NK-92 (cell line): ENCODE measurements at regions not wholly inside any gene's neighbourhood (a gene's known extent, or its start where the extent isn't known, plus 50 kb on each side); places are given as distances from the start of the nearest gene placed in this dataset.
"Not testable (repeated sequence)": the region's sequence is repeated elsewhere in the genome, so short reads cannot be mapped to it uniquely, and the experiment has no call there.

Experiments
- DNase-seq: peaks from one replicate; lab custom pipeline; 2025; ENCODE audit not compliant: unreplicated experiment; lab: John Stamatoyannopoulos, UW

DNA sequence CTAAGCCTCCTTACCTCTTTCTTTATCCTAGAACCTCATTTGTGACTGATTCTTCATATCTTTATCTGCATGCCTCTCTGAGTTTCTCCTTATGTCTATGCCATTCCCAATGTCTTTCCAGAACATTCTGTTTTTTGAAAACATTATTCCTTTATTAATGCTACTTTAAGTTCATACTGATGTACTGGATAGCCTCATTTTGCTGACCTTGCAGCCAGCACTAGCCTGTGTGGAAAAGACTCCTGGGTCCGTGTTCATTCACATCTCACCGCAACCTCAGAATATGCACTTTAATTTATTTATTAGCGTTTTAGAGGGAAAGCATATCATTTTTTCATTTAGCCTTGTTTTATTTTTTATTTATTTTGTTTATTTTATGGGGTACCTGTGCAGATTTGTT, 208.1 kb upstream of the NPVF start:
- no peak for DNase-seq

DNA sequence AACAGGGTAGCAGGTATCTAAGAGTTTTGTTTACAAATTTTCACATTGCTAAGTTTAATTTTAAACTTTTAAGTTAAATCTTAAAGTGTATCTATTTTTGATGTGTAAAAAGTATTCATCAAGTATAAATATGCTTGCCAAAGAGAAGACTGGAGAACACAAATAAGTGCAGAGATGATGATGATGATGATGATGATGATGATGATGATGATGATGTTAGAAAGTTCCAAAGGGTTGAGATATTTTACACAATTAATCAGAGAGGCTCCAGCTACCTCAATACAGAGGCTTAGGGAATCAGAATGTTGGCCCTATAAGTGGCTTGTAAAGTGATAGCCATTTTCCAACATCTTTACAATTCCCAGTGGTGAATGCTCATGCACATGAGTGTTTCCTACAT, 209.0 kb upstream of the NPVF start:
- no peak for DNase-seq

DNA sequence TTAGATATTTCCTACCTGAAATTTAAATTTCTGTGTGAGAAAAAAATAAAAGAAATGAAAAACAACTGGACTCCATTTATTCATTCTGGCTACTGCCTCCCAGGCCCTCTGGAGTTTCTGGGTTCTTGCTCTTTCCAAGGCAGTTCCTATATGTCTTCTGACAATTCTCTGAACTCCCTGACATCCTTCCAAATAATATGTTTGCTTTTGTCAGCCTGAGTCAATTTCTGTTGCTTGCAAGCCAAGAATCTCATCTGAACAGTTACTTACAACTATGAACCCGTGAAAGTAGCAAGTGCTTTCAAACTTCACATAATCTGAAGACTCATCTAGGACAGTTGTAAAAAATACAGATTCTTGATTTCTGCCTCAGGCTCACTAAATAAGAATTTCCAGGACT, 216.7 kb upstream of the NPVF start:
- DNase-seq = no peak

DNA sequence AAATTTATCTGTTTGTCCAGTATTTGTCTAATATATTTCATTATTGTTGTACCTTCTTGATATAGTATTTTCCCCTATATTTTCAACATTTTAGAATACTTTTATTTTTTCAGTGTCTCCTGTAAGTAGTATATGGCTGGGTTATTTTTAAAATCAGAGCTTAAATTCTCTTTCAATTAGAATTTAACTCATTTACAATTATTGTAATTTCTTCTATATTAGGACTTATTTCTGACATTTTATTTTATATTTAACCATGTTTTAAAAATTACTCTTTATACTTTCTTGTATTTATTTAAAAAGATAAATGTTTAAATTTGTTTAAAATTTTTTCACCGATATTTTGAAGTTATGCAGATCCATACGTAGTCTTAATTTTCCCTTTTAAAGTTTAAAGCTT, 220.0 kb upstream of the NPVF start:
- no peak for DNase-seq

DNA sequence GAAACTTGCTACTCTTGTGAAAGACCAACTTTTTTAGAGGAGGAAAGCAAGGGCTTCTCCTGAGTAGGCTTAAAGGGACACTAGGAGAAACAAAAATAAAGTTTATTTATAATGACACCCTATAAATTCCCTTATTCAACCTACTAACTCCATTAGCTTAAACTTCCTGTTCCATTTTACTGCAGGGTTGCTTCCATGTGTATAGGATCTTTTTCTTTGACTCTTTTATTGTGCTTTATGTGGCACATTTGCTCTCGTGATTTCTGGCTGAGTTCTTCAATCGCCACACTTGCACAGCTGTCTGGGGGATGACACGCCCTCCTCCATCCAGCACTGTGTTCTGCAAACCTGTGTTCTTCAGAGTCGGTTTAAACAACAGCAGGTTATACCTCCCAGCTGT, 225.7 kb upstream of the NPVF start:
- DNase-seq = no peak

DNA sequence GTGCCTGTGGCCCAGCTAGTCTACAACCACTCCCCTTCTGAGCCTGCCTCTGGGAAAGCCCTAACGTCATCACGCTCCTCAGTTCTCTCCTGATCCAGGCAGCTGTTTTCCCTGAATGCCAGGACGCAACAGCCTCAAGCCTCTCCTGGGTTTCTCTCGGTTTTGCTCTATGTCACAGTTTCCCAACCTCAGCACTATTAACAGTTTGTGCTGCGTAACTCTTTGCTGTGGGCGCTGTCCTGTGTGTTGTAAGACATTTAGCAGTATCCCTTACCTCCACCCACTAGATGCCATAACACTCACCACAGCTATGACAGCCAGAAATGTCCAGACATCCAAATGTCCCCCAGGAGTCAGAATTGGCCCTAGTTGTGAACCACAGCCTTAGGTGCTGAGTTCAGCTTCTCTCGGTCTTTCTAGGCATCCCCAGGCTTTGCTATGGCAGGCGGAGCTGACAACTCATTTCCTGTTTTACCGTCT, 226.3 kb upstream of the NPVF start:
- no peak for DNase-seq

DNA sequence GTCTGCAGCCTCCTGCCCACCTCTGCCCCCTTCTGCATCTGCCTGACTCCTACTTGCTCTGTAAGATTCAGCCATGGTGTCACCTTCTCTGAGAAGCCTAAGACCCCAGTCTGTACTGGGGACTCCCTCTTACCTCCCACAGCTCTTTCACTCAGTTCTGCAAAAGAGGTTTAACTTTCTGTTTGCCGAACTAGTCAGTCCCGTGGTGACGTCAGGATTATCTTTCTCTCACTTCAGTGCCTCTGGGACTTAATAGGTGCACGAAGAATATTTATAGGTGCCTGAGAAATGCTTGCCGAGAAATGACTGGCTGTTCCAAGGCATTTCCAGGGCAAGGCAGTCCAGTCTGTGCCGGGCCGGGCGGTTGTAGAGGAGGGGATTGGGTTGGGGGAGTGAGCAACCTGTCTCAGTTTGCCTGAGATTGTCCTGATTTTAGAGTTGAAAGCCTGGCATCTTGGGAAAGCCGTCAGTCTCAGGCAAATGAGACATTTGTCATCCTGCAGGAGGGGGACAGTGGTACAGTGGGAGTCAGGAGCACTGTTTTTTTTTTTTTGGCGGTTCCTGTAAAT, 227.5 kb upstream of the NPVF start:
- DNase-seq = no peak

DNA sequence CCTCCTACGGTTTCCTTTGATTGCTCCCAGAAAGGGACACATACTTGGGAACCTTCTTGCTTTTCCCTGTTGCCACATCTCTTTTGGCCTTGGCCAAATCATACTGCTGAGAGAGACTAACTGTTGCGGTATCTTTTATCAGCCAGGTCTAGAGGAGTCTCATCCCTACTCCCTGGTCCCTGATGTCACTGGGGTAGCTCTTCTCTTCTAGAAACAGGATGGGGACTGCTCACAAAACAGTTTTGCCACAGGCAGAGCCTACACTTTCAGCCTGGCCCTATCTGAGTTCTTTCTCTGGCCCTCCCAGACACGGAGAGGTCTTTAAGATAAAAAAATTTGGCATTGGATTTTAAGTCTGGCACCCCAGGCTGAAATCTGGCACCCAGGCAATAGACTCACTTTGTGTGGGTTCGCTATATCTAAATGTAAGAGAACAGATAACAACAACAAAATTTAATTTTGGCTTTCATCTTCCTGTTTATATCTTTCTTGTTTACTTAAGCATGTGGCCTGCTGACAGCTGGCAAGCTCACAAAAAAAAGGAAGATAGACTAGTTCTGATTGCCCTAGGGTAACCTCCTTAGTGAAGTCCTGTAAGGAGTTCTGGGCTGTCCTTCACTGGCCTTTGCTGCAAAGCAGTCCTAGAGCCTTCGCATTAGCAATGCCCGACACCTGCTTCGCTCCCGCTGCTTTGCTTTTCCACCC, 228.3 kb upstream of the NPVF start:
- no peak for DNase-seq

DNA sequence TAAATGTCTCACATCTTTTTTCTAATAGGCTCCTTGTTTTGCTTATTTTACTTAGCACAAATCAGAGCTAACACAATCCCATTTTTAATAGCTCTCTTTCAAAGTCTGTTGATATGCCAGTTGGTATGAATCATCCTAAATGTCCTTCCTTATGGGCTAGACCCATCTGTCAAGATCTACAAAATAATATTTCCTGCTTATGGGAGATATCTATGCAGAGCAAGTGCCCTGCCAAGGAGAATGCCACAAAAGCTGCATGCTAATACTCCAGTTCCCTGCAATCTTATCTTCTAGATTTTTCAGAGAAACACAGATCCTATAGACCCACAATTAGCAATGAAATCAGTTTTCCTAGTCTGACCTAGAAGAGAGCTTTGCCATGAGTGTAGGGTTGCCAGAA, 230.8 kb upstream of the NPVF start:
- DNase-seq = no peak

DNA sequence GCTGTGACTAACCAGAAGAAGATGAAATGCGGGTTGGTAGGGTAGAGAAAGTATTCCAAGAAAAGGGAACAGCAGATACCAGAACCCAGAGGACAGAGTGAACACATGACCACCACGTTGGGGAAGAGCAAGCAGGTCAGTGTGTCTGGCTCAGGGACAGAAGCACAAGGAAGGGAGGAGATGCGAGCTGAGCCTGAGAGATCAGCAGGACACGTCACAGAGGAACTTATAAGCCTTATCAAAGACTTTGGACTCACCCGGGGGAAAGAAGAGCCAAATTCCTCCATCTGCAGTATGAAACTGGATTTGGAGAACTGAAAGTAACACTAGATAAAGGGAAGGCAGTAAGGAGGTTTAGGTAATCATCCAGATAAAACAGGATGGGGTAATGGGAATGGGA, 232.1 kb upstream of the NPVF start:
- DNase-seq = no peak

DNA sequence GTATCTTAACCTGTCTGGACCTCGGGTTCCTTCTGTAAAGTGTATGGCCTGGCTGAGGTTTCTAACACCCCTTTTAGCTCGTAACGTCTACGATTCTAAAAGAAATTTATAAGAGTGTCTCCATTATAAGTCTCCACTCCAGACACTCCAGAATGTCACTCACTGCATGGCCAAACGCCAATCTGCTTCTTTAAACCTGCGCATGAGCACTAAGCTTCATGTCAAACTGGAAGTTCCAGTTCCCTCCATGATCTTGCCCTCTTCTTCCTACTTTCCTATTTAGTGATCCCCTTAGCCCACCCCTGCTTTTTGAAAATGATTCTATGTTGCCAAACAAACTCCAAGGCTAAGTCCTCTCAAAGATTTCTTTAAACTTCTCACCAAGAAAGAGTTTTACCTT, 241.4 kb upstream of the NPVF start:
- no peak for DNase-seq

DNA sequence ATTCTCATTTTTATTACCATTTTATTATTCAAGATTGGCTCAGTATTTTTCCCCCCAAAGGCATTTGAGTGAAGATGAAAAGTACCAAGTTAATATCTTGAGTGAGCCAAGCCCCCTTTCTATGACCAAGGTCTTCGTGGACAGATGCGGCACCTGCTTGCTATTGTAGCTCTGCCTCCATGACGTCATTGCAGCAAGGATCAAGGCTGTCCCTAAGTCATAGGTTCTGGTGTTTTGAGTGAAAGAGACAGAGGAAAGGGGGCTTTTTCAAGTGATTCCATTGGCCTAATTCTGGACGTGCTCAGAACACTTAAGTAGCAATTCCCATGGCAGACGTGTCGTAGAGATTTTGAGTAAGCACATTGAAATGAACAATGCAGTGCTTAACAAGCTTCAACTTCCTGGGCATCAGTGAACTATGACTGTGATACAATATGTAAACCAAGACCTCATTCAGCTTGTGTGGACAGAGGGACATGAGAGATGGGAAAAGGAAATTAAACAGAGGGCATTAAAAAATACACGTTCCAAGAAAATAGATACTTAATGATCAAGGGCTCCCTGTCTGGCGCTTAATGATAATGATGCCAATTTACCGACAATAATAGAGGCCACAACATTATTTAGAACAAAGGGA, 248.7 kb upstream of the NPVF start:
- no peak for DNase-seq

DNA sequence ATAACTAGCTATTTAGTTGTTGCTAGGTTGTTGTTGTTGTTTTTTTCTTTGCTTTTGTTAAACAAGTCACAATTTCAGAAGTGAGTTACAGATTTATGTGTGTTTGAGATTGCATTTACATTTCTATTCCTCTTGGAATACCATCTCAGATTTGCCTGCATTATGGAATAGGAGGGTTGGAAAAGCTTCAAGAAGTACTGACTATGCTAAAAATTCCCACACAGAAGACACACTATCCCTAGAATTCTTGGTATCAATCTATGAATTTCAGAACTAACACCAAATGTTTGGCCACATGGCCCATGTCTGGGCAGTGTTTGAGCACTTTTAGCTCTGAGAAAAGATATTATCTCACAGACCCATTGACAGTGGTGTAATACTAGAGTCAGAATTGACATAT, 249.9 kb upstream of the NPVF start:
- DNase-seq = not testable (repeated sequence)

DNA sequence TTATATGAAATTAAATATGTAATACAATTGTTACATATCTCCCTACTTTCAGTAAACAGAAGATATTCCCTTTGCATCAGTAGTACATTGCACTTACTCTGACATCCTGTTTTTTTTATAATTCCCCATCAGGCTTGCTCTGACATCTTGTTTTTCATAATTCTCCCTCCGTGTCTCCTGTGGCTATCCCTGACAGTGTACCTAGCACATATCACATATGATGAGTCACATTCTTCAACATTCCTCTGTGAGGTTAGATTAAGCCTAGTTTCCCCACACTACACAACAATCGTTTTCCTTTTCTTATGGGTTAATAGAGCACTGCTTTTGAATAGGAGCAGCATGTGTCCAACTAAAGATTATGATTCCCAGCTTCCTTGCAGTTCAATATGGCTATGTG, 250.6 kb upstream of the NPVF start:
- no peak for DNase-seq

DNA sequence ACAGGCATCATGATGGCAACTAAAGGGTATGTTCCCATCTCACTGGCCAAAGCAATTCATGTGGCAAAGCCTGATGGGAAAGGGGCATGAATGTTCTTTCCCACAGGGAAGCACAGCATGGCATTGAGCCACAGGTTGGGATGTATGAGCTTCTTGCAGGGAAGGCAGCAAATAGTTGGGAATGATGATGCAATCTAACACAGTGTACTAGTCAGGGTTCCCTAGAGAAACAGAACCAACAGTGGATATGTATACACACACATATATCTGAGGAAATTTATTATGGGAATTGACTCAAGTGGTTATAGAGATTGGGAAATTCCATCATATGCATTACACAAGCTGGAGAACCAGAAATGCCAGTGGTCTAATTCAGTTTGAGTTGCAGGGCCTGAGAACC, 253.6 kb upstream of the NPVF start:
- no peak for DNase-seq

DNA sequence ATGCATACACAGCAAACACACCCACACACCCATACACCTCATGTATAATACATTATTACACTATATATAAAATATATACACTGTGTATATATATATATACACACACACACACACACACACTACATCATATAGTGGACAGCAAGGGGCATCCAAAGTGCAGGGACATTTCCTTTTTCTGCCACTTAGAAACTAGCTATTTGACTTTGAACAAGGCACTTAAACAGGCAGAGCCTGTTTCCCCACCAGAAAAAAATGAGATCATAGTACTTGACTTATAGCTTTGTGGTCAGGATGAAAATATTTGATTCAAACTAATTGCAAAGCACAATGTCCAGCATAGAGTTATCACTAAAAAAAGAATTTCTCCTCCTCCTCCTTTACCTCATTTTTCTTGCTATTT, 254.3 kb upstream of the NPVF start:
- DNase-seq = no peak

DNA sequence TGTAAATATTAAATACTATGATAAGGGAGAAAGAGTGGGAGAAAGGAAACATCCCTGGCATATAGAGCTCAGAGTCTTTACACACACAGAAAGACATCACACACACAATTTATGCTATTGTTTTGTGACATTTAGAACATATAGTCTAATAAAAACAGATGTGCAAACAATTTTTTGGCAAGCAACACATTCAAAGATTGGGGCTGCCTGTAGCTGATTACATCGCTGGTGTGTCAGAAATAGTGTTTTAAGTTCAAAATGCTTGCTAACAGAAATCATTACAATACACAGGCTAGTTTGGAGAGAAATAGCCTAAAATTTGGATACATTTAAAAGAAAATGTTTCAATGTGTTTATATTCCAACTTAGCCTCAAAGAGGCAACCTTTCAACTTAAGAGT, 256.7 kb upstream of the NPVF start:
- no peak for DNase-seq

DNA sequence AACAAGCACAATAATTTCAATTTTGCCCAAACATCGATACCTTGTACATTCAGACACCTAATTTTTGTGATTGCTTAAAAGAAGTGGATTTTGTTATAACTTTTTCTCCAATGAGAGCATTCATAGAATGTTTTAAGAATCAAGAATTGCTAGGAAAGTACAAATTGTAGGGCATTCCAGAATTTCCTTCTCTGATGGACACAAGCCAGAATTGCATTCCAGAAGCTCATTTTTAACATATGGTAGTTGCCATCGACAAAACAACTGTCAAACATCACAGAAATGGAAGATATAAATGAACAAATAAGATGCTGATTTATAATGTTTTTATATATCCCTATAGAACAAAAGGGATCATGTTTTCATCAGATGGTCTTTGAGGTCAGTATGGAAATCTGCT, 258.4 kb upstream of the NPVF start:
- no peak for DNase-seq

DNA sequence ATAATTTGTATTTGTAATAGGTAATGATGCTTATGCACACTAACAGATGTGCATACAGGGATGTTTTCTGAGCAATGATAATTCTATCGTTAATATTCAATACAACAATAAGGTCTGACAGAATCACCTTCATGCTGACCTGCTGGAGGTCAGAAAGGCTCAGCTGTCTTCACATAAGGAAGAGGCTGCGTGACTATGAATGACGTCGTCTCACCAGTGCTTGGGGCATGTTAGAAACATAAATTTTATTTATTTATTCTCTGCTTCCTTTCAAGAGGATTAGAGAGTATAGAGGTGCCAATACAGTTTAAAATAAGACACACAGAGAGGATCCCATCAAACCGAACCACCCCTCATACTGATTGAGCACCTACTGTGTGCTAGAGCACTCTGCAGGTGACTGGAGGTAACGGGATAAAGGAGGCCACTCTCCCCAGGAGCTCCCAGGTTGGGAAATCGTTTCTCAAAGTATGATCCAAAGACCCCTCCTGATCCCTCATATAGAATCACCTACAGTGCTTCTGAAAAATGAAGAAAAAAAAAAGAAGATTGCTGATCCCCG, 265.6 kb upstream of the NPVF start:
- DNase-seq = no peak

DNA sequence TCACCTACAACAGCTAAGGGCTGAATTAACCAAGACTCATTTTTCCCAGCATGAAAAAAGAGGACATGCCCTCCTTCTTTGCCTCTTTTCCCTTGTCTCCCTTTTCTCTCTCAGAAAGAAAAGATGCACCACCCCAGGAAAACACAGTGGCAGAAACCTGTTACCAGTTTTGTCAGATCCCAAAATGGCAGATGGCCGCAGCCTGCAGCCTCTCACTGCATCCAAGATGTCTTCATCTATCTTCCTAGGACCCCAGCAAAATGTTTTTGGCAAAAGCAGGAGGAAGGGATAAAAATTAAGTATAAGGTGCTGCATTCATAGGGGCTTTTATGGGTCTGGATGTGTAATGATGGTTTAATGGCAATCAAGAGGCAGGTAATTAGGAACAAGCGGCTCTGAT, 266.6 kb upstream of the NPVF start:
- DNase-seq = no peak

DNA sequence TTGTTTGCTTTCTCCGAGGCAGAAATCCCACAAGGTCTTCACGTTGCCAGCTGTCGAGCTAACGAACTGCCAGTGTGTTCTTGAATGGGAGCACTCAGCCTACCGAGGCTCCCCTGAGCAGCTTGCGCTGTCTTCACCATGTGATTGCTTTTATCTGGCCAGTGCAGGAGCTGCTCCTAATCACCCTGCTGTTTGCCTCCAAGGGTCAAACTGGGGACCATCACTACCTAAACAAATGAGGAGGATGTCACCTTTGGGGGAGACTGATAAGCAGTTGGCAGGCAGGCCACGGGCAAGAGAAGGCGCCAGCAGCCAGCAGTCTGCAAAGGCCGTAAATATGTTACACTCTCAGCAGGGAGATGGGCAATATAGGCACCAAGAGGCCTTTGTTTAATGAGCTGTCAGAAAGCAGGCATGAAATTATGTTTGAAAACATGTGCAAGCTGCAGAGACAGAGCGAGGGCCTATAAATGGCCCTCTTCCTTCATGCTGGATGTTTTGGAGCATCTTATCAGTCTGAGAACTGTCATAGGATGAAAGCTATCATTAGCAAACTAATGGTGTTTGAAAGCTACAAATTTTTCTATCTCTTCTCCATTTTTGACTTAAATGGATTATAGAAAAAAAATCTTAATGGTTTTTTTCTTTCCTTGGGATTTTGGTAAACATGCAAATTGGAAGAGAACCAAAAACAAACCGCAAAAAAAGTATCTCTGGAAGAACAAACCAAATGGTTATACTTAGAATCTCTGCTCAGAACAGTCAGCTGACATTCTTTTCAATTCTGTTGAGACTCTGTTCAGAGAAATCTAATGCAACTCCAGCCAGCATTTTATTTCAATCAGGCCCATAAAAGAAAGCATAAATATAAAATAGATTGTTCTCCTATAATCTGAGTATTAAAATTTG, 267.3 kb upstream of the NPVF start:
- no peak for DNase-seq
